NCI-H1694 (cell line): ENCODE measurements at regions not wholly inside any gene's neighbourhood (a gene's known extent, or its start where the extent isn't known, plus 50 kb on each side); places are given as distances from the start of the nearest gene placed in this dataset.

Experiments
- DNase-seq: peaks from one replicate; lab custom pipeline; 2025; lab: John Stamatoyannopoulos, UW

DNA sequence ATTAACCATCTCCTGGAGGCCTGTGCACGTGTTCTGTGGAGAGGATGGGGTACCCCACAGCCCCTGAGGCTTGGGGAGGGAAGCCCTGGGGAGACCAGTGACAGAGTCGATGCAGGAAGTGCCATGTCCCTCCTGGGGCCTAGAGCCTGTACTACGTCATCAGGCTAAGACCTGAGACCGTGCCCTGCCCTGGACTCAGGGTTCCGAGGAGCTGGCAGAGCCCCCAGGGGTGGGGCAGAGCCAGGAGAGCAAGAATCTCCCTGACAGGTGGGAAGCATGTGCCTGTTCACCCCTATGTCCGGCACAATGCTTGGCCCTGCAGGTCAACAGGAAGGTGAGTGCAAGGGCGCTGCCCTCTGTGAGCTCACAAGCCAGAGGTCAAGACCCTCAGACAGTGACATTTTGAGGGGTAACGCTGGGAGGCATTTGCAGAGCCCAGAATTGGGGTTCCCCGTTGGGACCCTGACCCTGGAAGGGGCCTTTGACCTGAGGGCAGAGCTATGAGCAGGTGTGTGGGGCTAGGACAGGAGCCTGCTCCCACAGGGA, 781.6 kb downstream of the BRD1 start:
- DNase-seq = no peak

DNA sequence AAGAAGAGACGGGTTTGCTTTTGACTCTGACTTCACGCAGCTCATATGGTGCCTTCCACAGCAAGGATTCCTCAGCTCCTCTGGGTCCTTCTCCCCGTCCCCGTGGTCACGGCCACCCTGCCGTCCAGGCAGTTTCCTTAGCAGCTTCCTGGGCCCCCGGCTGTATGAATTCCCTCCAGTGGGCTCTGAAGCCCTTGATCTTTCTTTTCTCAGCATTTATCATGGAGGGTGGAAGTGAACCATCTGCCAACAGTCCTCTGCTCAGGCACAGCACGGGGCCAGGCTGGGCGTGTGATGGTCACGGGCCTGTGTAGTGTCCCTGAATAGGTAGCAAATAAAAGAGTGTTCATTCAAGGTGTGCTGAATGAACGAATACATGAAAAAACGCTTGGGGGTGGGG, 782.4 kb downstream of the BRD1 start:
- no peak for DNase-seq

DNA sequence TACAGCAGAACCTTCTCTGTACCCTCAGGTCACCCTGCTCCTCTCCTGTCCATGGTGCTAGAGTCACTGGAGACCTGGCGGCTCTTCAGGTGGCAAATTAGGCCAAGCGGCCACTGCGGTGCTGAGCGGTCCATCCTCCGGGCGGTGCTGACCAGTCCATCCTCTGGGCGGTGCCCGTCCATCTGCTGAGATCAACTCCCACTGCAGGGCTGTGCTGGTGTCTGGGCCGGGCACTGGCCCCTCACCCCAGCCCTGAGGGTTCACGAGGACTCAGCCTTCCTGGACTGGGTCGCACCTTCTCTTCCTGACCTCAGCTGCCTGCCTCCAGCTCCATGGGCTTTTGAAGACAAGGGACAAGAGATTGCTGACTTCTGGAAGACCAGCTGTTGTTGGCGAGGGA, 782.9 kb downstream of the BRD1 start:
- DNase-seq = no peak

DNA sequence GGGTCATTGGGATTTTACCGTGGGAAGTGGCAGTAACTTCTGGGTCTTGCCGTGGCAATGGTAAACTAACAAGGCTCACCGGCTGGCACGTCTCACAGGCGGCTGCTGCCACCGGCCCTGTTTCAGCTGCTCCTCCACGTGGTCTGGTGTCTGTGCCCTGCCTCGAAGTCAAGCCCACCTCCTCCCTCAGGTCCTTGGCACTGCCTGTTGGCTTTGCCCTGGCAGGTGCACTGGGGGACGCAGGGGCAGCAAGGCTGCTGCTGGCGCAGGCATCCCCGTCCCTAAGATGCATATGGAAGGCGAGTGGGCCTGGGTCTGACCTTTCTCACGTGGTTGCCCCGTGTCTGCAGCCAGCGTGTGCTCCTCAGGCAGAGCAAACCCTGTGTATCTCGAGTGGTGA, 783.6 kb downstream of the BRD1 start:
- no peak for DNase-seq

DNA sequence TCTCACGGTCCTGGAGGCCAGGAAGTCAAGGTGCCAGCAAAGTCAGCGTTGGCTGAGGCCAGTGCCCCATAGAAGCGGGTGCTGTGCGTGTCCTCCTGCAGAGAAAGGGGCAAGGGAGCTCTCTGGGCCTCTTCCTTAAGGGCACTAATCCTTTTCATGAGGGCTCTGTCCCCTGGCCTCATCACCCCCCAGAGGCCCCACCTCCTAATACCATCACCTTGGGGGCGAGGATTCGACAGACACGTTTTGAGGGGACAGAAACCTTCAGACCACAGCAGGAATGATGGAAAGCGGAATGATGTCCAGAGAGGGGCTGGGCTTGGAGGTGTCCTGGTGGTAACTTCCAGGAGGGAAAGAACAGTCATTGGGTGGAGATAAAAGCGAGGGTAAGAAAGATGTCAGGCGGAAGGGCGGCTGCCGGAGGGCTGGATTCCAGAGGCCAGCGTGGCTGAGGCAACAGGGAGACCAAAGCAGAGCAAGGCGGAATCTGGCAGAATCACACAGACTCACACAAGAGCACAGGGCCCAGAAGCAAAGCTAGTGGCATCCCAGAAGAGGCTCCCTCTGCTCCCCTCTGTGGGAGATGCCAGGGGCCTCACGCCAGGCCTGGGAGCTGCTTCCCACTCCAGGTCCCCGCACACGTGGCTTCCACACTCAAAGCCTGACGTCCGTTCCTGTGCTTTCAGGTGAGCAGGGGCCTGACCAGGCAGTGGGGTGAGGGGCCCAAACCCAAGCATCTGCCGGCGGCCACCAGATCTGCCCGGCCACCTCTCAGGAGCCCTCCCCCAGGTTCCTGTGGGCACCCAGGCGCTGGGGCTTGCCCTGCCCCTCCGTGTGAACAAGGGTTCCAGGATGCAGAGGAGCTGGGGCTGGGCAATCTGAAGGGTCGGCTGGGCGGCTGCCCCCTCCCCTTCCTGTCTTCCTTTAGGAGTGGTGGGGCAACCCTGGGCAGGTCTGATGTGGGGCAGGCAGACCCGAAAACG, 784.5 kb downstream of the BRD1 start:
- no peak for DNase-seq

DNA sequence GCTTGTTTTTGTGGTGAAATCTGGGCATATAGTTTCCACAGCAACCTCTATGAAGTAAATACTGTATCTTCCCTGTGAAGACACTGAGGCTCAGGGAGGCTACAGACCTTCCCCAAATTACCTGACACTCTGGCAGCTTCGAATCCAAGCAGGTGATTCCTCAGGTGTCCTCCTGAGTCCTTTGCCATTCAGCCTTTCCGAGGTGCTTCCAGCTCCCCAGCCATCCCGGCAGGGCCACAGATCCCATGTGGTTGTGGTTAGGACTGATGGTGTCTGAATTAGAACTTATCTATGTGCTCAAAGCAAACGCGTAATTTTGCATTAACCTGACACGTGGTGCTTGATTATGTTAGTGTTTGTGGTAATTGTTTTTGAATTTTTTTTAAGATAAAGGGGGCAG, 785.6 kb downstream of the BRD1 start:
- no peak for DNase-seq

DNA sequence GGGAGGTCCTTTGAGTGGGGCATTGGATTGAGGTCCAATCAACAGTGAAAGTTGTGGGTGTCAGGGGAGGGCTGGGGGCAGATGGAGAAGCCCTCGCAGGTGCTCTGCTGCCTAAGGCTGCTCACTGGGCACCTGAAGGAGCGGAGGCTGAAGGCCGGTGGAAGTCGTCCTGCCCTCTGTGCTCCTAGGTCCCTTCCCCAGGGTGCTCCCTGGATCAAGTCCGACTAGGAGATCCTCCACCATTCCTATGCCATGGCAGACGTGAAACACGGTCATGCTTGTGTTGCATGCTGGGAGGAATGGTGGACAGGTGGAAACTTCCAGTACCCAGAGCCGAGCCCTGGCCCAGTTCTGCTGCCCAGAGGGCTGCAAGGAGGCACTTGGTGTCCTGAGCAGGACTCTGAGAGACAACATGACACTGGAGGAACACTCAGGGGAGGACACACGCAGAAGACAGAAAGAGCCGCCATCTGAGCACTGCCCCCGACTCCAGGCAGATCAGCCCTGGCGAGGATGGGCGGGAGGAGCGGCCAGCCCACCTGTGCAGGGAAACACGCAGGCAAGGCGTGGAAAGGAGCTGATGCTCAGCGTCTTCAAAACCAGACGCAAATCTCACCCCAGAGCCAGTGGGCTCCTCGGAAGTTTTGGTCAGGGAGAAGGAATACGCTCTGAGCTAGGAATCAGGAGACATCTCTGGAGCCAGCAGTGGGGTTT, 786.8 kb downstream of the BRD1 start:
- no peak for DNase-seq

DNA sequence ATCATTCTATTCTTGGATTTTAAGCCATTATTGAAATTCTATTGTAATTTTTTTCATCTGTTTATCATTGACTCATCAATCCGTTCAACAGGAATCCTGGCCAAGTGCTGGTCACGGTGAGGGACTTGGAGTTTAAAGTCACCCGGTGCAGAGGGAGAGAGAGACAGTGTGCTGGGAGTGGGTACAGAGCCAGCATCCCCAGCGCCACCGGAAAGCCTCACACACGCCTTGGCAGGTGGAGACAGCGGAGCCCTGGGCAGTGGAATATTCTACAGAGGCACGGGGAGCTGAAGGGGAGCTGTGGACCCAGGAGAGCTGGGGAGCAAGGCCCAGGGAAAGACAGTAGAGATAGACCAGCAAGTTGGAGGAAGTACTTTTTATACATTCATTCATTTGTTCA, 787.6 kb downstream of the BRD1 start:
- no peak for DNase-seq

DNA sequence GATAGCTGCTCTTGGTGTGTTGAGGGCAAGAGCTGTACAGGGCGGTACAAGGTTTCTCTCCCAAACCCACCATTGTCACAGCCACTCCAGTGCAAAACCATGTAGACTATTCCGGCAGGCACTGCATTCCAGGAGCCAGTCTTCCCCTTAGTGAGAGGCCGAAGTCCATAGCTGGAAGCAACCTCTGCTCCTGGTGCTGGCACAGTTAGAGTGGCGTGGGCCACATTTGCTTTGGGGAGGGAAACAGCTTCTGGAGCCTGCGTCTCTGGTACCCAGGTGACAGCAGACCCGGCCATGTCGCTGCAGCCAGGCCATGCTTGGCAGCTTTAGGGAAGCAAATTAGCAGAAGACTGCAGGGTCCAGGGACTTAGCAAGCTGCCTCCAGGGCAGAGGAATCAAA, 788.0 kb downstream of the BRD1 start:
- no peak for DNase-seq

GRCh38 chr22:49037701-49038245, 789.9 kb downstream of the BRD1 start:
- no peak for DNase-seq

DNA sequence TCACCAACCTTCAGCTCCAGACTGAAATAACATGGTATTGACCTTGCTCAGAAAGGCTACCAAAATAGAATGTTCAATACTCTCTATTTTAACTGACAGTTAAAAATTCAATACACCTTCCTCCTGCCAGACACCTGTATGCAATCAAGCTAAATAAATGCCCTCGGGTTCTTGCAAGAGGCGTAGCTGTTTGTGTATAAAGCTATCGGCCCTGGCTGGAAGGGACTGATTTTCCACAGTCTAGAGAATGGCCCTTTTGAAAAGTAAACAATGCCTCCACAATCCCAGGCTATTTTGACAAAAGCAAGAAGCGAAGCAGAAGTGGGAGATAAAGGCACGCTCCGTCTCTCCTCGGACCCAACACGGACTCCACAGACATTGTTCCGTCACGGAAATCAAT, 791.2 kb downstream of the BRD1 start:
- no peak for DNase-seq

- DNase-seq = no peak
These were observed 791.7 kb downstream of the BRD1 start for GRCh38 chr22:49035818-49036457.

GRCh38 chr22:49034836-49035817, 792.5 kb downstream of the BRD1 start:
- no peak for DNase-seq

DNA sequence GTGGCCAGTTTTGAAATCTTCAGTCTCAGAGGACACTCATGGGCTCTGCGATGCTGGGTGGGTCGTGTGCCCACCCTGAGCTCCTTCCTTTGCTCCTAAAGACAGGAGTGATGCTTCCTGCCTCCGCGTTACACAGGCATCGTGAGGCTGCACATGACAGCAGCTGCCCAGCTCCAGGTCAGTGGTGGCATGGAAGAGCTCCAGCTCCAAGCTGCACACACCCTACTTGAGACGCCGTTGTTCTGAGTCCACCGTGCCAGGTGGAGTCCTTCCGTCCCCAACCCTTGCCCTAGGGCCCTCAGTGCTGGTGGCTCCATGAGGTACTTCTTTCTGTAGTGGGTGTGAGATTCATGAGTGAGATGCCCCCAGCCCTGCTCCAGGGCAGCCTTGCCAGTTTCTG, 794.1 kb downstream of the BRD1 start:
- no peak for DNase-seq

GRCh38 chr22:49032821-49033220, 794.9 kb downstream of the BRD1 start:
- DNase-seq = no peak

DNA sequence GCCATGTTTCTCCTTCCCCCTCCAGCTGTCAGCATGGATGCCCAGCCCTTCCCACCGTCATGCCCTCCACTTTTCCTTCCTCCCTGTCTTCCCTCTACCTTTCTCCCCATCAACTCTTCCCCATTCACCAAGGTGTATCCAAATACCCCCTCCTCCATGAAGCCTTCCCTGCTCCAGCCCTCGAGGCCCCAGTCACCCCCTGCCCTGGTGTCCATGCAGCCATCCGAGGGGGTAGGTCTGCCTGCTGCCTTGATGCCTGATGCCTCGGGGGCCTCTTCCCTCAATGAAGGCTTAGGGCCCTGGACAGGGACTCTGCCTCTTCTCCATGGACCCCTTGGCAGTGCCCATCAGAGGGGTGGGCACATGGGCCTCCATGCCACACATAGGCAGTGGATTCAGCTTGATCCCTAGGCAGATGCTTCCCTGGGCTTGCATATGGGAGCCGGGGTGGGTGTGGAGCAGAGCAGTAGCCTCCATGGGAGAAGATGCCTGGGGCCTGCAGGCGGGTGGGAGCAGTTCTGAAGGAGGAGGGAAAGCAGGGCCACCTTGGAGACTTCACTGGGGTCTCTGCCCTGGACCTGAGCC, 795.8 kb downstream of the BRD1 start:
- no peak for DNase-seq

- no peak for DNase-seq
These were observed 799.6 kb downstream of the BRD1 start for GRCh38 chr22:49028111-49028510.

- no peak for DNase-seq
These were observed 800.4 kb downstream of the BRD1 start for GRCh38 chr22:49027368-49027670.

DNA sequence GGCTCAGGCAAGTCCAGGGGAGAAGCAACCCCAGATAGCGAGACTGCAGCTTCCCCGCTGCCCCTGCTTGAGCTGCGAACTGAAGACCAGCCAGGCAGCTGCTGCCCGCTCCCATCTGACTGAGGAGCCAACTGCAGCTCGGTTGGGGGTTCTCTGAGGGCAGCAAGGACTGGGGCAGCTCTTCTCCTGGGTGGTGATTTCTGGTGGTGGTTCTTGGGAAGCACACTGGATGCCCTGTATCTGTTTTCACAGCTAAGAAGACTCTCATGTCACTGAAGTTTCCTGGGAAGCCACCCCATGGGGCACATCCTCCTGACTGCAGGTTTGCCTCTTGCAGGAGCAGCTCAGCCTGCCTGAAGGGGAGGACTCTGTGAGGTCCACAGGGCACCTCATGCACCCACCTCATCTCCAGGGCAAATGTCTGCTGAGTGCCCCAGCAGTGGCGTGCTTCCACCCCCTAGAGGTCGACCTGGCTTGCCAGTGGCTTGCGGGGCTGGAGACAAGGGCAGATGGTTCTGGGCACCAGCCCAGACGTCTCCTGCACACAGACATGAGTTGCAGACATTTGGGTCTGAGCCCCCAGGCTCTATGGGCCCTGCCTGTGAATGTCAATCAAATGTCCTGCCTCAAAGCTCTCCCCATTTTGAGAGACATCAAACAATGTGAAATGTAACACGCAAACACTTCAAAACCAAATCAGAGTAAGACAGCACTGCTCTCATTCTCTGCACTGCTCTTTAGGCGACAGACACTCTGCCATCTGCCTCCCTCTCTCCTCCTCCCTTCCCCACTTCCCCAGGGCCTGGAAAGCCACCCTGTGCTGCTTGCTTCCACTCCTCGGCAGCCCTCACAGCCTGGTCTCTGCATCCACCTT, 800.9 kb downstream of the BRD1 start:
- DNase-seq = peak; percentile 86
